ENCODE measurements at regions not wholly inside any gene's neighbourhood (a gene's known extent, or its start where the extent isn't known, plus 50 kb on each side); places are given as distances from the start of the nearest gene placed in this dataset.
"Not testable (repeated sequence)": the region's sequence is repeated elsewhere in the genome, so short reads cannot be mapped to it uniquely, and the experiment has no call there.

- not testable (repeated sequence) for H3K27me3 Mint-ChIP-seq (ENCODE audit: low read depth); H3K4me3 Mint-ChIP-seq; H3K4me1 Mint-ChIP-seq (ENCODE audit: low read depth); H3K27ac Mint-ChIP-seq; H3K9me3 Mint-ChIP-seq; H3K36me3 Mint-ChIP-seq (ENCODE audit: low read depth); DNase-seq (ENCODE audit: low spot score)
Measured at GRCh38 chr2:89318990-89319389, 627.5 kb downstream of the RPIA start.

GRCh38 chr2:89325894-89326293 lies 634.4 kb downstream of the RPIA start:
- not testable (repeated sequence) for H3K9me3 Mint-ChIP-seq; H3K27ac Mint-ChIP-seq; H3K4me1 Mint-ChIP-seq (ENCODE audit: low read depth); H3K27me3 Mint-ChIP-seq (ENCODE audit: low read depth); DNase-seq (ENCODE audit: low spot score); H3K4me3 Mint-ChIP-seq; H3K36me3 Mint-ChIP-seq (ENCODE audit: low read depth)

GRCh38 chr2:89326455-89326854 lies 635.0 kb downstream of the RPIA start:
- not testable (repeated sequence) for DNase-seq (ENCODE audit: low spot score); H3K4me1 Mint-ChIP-seq (ENCODE audit: low read depth); H3K27me3 Mint-ChIP-seq (ENCODE audit: low read depth); H3K36me3 Mint-ChIP-seq (ENCODE audit: low read depth); H3K9me3 Mint-ChIP-seq; H3K4me3 Mint-ChIP-seq; H3K27ac Mint-ChIP-seq

- H3K9me3 Mint-ChIP-seq; H3K4me1 Mint-ChIP-seq (ENCODE audit: low read depth); DNase-seq (ENCODE audit: low spot score); H3K36me3 Mint-ChIP-seq (ENCODE audit: low read depth); H3K27ac Mint-ChIP-seq; H3K4me3 Mint-ChIP-seq; H3K27me3 Mint-ChIP-seq (ENCODE audit: low read depth): not testable (repeated sequence)
Measured at GRCh38 chr2:89328790-89329189, 637.3 kb downstream of the RPIA start.

Data from T-helper 2 cell treated with Interferon-gamma antibody and Interleukin-4, amounts not matched to agents 5 μg/mL and 100 μg/mL, for 36 hours (primary cell).